ENCODE measurements at regions not wholly inside any gene's neighbourhood (a gene's known extent, or its start where the extent isn't known, plus 50 kb on each side); places are given as distances from the start of the nearest gene placed in this dataset.

DNA sequence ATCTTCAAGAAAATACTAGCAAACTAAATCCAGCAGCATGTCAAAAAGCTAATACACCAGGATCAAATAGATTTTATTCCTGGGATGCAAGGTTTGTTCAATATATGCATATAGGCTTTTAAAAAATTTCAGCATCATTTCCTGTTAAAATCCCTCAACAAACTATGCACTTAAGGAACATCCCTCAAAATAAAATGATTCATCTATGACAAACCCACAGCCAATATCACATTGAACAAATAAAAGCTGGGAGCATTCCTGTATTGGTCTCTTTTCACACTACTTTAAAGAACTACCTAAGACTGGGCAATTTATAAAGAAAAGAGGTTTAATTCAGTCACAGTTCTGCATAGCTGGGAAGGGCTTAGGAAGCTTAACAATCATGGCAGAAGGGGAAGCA is 726.7 kb downstream of the GRXCR1 start:
- TF ChIP-seq, protein P1, sequence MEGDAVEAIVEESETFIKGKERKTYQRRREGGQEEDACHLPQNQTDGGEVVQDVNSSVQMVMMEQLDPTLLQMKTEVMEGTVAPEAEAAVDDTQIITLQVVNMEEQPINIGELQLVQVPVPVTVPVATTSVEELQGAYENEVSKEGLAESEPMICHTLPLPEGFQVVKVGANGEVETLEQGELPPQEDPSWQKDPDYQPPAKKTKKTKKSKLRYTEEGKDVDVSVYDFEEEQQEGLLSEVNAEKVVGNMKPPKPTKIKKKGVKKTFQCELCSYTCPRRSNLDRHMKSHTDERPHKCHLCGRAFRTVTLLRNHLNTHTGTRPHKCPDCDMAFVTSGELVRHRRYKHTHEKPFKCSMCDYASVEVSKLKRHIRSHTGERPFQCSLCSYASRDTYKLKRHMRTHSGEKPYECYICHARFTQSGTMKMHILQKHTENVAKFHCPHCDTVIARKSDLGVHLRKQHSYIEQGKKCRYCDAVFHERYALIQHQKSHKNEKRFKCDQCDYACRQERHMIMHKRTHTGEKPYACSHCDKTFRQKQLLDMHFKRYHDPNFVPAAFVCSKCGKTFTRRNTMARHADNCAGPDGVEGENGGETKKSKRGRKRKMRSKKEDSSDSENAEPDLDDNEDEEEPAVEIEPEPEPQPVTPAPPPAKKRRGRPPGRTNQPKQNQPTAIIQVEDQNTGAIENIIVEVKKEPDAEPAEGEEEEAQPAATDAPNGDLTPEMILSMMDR (IDR thresholded peaks at IDR 0.05; ENCODE audit: insufficient read depth, low read depth, low read length), result no peak
- TF ChIP-seq EZH2 (IDR thresholded peaks at IDR 0.05; ENCODE audit: insufficient read depth, low read length), result no peak
